HG02642 (cell line): ENCODE measurements at regions not wholly inside any gene's neighbourhood (a gene's known extent, or its start where the extent isn't known, plus 50 kb on each side); places are given as distances from the start of the nearest gene placed in this dataset.

Experiments
- ATAC-seq: cut with Tn5 transposase; IDR thresholded peaks from one replicate; pipeline ENCODE4 v1.9.1; 2021; ENCODE audit warnings: mild to moderate bottlenecking; ENCODE audit not compliant: unreplicated experiment, poor library complexity

DNA sequence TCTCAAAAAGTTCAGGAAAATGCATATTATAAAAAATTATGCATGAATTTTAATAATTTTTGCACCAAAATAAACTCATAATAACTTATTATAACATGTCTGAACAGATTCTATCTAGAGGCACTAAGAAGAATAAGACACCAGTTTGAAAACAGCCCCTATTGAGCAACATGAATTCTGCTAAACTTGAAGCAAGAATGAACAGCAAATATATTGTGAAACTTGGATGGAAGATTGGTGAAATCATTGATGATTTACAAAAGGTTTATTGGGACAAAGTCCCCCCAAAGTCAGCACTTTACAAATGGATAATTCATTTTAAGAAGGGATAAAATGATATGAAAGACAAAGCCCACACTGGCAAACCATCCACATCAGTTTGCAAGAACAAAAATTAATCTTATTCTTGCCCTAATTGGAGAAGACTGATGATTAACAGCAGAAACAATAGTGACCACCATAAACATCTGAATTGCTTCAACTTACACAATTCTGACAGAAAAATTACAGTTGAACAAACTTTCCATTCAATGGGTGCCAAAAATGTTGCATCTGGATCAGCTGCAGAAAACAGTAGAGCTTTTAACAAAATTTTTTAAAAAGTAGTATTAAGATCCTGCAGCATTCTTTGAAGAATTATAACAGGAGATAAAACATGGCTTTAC lies 257.5 kb upstream of the FAT3 start:
- ATAC-seq: no peak

DNA sequence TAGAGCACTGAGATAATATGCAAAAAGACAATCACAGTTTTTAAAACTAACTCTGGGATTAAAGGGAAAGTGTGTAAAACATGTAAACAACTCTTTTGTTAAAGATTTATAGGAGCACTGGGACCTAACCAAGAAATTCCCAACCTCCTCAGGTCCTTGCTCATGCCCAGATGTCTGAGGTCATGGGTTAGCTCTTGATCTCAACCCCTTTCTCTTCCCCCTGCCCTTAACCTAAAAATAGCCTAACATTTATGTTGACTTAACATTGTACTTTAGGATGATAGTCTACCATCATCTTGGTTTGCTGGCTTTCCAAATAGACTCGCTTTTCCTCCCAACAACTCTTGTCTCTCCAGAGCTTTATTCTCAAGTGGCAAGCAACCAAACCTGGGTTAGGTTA lies 258.2 kb upstream of the FAT3 start:
- no peak for ATAC-seq

DNA sequence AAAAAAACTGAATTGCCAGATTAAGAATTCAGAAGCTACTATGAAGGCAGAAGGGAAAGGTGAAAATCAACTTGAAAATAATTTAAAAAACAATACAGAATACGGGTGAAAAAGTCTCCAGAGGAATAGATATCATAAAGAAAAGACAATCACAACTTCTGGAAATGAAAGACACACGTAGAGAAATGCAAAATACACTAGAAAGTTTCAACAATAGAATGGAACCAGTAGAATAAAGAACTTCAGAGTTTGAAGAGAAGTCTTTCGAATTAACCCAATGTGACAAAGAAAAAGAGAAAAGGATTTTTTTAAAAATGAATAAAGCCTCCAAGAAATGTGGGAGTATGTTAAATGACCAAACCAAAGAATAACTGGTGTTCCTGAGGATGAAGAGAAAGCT lies 263.8 kb upstream of the FAT3 start:
- no peak for ATAC-seq

DNA sequence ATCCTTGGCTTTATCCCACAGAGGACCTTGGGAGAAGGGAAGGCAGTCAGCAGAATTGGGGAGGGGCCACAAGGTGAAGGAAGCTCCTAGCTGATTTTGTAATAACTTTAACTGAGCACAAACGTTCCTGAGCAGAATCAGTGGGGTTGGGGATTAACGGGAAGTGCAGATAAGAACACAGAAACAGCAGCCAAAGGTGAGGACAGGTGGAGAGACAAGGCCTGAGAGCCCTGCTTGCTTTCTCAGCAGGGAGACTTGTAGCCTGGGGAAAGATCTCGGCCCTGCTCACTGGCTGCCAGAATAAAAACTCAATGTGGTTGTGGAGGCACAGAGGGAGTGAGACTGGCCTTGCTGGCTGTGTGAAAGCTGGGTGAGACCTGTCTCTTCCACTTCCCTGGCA lies 265.2 kb upstream of the FAT3 start:
- ATAC-seq: no peak

DNA sequence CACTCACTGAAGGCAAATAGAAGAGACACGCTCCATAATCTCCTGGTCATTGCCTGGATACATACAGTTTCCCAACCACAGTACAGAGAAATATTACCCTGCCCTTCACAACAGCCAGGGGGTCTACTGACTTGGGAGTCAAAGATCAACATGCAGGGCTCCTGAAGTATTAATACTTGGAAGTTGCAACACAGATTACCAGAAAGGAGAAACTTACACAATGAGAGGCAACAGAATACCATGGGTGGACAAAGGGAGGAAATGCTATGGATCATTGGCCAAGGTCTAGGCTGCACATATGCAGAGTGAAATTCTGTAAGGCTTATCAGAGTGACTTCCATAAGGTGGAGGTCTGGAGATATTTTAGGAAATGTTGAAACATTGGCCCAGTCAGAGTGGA lies 267.9 kb upstream of the FAT3 start:
- no peak for ATAC-seq

DNA sequence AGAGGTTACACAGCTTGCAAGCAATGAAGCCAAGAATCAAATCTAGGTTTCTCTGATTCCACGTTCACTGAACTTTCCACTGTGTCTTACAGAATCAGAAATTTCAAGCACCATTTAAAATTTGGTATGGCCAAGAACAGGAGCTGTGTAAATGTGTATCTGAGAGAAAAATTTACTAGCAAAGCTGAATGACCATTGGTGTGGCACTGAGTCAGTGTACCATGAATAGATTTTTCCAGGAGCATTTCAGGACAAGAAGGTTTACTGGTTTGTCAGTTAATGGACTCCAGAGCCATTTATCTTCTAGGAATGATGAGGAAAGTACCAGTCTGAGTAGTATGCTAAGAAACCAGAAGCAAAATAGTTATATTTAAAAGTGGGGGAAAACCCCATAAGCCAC lies 269.4 kb upstream of the FAT3 start:
- no peak for ATAC-seq

DNA sequence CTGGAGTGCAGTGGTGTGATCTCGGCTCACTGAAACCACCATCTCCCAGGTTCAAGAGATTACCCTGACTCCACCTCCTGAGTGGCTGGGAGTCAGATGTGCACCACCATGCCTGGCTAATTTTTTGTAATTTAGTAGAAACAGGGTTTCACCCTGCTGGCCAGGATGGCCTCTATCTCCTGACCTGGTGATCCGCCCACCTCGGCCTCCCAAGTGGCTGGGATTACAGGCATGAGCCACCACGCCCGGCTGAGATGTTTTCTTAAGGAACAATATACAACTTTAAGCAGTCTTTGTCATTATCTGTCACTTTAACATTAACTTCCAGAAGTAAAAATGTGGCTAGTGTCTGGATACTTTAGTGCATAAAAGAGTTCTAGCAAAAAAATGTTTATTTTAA lies 272.6 kb upstream of the FAT3 start:
- ATAC-seq: no peak

DNA sequence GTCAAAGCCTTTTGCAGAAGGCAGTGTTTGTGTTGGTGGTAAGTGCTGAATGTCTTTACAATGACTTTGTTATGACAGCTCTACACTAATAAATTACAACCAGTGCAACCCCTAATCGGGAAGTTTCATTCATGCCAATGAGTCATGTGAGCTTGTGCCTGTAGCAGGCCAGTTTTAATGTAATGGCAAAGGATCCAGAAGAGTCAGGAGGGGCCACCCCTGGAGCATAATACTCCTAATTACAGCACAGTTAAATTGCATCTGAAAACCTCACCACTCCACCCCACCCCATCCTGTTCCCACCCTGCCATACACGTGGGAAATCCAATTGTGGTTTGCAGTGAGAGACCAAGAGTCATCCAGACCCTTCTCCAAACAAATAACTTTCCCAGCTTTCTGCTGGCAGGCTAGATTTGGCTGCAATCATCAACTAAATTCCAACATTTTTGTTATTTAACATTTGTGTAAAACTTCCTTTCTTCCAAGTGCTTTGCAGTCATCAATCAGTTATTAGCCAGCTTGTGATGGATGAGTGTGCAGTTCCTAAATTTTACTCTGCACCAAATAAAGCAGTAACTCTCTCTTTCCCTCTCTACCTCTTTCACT lies 277.3 kb upstream of the FAT3 start:
- no peak for ATAC-seq

DNA sequence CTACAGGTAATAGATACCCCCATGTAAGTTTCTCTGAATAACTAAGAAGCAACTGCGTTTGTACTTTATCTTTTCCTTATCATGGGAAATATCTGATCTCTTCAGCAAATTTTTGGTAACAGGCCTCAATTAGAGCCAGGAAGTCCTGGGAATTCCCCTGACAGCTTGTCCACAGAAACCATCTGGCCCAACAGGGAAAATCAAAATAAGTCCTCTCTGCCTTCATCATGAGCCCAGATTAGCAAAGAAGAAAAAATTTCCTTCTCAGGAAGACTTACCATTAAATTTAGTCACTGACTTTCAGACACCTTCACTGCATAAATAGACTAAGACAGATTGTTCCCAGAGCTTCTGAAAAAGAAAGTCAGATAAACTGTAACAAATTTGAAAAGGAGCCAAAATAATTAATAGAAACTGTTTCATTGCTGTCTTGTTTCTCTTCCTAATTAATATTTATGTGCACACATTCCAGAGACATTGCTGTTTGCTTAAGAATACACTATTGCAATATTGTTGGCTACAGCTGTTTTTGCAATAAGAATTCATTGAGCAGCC lies 278.1 kb upstream of the FAT3 start:
- ATAC-seq: no peak

DNA sequence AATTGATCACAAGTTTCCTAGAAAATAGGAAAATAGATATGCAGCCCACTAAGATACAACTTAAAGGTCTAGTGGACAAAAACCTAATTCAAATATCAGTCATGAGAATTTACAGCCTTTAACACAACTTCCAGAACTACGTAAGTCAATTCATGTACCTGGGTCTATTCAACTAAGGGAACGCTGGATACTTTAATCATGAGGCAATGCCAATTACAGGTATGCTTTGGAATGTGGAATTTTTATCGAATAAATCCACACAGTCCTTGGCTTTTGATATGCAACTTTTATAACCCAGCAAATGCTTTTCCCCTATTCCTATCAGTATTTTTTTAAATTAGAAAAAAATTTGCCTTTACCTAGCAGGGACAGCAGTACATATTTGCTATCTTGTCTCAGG lies 289.5 kb upstream of the FAT3 start:
- ATAC-seq: no peak

DNA sequence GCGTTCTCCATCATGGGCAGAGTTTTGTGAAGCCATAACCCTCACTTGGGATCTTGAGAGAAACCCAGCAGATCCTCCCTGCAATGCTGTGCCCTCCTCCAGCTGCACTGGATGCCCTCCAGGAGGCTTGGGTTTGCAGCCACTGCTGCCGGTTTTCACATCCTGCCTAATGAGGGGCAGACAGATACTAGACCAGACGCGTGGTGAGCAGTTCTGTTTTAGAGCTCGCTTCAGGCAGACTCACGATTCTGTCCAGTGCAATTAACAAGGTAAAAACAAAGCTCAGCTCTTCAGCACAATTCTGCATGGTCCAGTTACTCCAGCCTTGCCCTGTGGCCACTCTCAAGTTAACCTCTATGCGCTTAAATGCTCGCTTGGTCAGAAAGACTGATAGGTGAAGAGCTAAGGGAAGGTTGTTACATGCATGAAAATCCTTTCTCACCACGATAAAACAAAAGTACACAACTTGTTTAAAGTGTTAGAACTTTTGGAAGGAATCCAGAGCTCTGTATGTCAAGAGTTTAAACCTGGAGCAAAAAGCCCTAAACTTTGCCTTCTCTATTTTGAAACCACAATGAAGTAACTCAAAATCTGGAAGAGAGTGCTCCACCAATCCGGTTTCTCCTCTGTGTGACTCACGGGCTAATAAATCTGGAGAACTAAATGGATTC lies 292.3 kb upstream of the FAT3 start:
- no peak for ATAC-seq

DNA sequence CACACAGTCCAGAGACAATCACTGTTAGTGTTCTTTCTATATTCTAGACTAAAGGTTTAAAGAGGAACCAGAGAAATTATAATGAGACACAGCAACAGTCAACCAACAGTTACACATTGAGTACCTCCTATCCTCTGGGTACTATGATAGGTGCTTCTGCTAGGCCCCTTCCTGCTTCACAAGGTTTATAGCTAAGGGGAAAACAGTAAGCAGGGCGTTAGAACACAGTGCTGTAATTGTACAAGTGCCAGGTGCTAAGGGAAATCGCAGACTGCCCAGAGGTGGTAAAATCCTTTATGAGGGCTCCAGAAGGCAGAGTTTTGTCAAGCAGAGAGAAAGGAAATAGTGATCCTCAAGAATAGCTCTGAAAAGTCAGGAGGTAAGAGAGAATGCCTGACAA lies 297.2 kb upstream of the FAT3 start:
- ATAC-seq: no peak

DNA sequence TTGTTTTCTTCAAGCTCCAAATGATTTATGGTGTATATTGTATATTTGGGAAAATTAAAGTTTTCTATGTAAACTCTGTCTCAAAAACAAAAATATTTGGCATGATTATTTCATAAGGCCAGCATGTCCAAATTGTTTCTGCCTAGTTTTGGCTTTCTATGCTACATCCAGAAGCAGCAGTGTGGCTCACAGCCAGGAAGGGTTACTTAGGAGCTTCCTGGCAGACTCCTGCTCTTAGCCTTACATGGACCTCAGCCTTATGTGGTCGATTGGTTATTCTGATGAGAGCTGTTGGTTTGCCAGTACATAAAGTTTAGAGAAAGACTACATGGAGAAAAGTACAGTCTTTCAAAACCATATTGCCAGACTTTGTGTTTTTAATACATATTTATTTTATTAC lies 297.7 kb upstream of the FAT3 start:
- no peak for ATAC-seq

DNA sequence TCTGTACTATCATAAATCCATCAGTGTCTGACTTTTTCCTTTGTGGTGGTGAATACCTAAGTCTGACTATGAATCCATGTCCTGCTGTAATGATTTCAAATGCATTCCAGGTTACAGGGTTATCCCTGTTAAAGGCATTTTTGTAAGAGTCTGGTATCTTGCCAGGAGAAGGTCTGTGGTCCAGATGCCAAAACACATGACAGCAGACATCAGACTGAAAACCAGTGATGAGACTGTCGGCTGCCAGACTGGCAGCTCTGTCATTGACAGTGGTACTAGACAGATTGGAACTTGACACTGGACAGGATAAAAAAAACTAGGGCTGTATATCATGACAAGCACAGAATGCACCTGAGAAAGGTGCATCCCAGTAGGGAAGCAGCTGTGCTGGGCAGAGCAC lies 301.8 kb upstream of the FAT3 start:
- no peak for ATAC-seq

DNA sequence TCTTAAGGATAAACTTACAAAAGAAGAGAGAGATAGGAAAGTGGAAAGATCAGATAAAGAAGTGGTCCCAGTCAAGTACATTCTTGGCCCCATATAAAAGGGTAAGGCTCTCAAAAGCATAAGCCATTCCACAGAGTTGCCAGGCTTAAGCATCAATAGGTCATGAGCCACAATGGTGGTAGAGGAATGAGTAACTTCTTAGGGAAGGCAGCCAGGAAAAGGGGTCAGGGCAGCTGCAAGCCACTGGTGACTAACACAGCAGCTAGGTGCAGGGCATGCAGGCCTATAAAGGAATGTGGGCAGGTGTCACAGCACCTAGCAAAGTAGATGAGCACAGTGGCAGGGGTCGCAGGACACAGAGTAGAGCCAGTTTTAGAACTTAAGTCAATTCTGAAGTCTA lies 302.6 kb upstream of the FAT3 start:
- ATAC-seq: no peak

DNA sequence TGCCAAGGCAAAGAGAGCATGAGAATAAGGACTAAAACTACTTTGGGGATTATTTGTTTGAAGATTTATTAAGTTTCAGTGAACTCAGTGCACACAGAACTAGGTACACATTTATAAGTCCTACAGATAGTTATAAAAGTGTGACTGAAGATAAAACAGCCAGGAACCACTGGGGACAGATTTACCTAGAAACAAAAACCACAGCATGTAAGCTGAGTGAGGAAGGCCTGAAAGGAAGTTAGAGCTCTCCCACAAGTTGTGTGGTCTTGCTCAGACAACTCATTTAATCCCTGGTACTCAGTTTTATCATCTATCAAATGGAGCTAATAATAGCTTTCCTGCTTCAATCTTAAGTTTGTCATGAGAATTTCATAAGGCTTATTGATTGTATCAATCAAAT lies 311.2 kb upstream of the FAT3 start:
- no peak for ATAC-seq

DNA sequence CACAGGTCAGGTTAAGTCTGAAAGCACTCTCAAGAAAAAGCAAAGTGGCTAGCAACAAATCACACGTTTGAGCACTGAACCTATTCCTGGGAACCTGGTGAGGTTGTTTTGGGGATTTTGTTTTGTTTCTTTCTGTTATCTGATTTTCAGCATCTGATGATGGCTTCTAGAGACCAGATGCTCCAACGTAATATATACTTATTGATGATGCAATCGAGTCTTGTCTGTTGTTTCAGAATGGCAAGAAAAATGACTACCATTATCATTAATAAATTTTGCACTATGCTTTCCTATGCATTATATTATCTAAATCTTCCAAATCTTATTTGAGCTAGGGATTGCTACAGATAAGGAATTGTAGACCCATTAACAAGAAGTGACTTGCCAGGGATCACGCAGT lies 312.3 kb upstream of the FAT3 start:
- ATAC-seq: no peak

DNA sequence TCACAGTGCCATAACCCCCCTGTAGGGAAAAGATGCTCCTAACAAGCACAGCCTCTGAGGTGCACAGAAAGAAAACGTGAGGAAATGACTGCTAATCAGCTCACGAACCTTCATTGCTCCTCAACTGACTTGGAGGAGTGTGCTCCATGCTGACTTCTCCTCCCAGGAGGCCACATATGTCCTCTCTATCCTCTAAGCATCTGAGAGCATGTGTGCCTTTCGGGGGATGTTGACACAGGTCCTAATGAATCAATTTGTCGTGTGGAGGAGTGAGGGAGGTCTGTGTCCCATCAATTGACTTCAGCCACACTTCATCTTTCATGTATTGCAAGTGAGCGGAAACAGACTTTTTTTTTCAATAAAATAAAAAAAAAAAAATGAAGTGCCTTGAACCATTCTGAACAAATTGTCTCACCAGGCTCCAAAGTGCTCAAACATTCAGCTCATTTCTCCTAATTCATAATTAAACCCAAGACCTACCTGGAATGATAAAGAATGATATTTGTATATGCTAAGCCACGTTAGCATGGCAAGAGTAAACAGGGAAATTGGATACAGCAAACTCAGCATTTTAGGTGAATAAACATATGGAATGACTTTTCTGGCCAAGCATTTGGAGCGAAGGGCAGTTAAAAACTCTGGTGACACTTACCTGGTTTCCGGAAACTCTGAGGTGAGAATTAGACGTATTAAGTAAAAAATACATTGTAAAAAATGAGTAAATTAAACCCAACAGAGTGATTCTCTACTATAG lies 317.6 kb upstream of the FAT3 start:
- ATAC-seq: no peak

DNA sequence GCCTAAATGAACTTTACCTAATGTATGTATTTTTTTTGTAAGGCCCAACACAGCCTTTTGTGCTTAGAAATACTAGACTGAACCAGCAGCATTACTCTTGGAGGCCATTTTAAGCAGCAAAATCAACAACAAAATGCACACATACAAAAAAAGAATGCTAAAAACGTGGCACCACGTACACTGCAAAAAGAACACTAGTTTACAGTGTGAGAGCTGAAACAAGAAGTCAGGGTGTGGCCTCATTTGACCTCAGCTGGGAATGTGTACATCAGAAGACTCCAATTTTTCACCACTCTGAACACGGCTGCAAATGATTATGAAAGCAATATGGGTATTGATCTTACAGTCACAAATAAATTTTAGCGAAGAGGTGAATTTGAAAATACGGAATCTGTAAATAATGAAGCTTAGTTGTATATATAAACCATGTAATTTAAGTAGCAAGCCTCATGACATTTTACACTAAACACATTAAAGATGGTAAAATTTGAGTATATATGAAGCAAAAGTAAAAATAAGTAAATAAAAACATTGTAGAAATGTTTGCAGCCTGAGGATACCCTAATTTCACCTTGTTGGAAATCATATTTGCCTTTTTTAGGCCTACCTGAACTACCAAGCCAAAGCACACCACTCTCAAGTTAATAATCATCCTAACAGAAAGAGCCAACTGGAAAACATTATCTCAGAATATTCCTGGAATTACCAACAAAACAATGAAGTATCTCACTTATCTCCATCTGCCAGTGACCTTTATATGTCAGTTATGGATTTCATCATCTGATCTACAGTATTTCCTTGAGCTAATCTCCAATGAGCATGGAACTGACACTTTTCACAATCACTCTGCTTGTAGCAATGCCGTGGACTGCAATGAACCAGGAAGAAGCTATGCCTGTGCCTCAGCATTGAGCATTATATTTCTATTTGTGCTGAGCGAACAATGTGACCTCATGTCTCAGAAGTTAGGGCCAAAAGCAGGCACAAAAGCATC lies 319.5 kb upstream of the FAT3 start:
- ATAC-seq: no peak

DNA sequence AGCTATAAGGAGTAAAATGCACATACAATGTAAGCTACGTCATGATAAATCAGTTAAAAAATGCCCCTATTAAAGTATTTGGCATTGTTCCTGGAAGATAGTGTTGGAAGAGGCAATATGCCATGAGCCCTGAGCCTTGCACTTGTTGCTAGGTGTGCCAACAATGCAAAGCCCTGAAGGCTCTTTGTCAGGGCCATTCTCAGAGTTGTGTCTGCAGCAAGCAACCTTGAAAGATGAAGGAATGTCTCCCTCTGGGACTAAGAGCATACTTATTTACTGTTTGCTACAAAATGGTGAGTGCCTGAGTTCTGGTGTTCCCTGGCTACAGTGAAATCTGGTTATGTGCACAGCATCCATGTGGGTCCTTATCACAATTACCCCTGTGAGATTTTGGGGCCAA lies 322.3 kb upstream of the FAT3 start:
- ATAC-seq: no peak
